ENCODE measurements at regions not wholly inside any gene's neighbourhood (a gene's known extent, or its start where the extent isn't known, plus 50 kb on each side); places are given as distances from the start of the nearest gene placed in this dataset.

DNA sequence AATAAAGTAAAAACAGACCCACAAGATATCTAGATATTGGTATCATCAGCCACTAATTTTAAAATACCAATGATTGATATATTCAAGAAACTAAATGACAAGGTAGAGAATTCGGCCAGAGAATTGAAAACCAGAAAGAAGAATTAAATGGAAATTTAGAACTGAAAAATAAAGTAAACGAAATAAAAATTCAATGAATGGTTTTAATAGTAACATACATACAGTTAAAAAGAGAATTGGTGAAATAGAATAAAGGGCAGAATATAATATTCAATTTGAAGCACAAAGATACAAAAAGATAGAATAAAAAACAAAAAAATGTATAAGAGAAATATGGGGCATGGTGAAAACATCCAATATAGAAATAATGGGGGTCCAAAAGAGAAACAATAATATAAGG lies 64.0 kb upstream of the GUCA2B start:
- Histone ChIP-seq H3K9me3 (ENCODE audit: control insufficient read depth, low read depth, low read length) (no peaks in the 10 kb centered on the region), H3K27ac (ENCODE audit: insufficient read length, low read depth, low read length) (no peak overlapping the region), H4K91ac (ENCODE audit: insufficient read length, low read depth, low read length) (no peak overlapping the region), H3K9ac (ENCODE audit: extremely low read depth, insufficient read length, low read length) (no peak overlapping the region), H3K79me1 (ENCODE audit: insufficient read depth, low read depth, low read length, poor library complexity, severe bottlenecking) (no peaks in the 10 kb centered on the region), H2BK15ac (ENCODE audit: low read depth, low read length) (no peak overlapping the region), H2BK5ac (ENCODE audit: insufficient read length, low read length) (no peak overlapping the region), H4K8ac (replicated peaks; ENCODE audit: insufficient read length, low read depth, low read length) (no peak overlapping the region), H3K27me3 (ENCODE audit: insufficient read depth, low read length) (no peaks in the 10 kb centered on the region), H3T11ph (ENCODE audit: low read length) (no peak overlapping the region), H3K56ac (ENCODE audit: insufficient read length, low read depth, low read length) (no peak overlapping the region), H3K18ac (ENCODE audit: insufficient read length, low read depth, low read length) (no peak overlapping the region), H2BK20ac (ENCODE audit: low read depth, low read length, poor library complexity, severe bottlenecking) (no peak overlapping the region), H3K79me2 (ENCODE audit: insufficient read depth, low read length) (no peaks in the 10 kb centered on the region), H2BK12ac (ENCODE audit: insufficient read length, low read depth, low read length) (no peak overlapping the region), H2AK5ac (ENCODE audit: insufficient read length, low read length) (no peak overlapping the region), H2AFZ (ENCODE audit: low read length) (no peak overlapping the region), H4K20me1 (ENCODE audit: control insufficient read depth, insufficient read depth, insufficient read length) (no peaks in the 10 kb centered on the region), H3K23ac (ENCODE audit: insufficient read length, low read depth, low read length) (no peak overlapping the region), H2BK120ac (ENCODE audit: low read depth, low read length, poor library complexity, severe bottlenecking) (no peak overlapping the region), H3K4ac (ENCODE audit: low read depth, low read length) (no peak overlapping the region), H3K4me1 (ENCODE audit: insufficient read depth, low read length) (no peaks in the 10 kb centered on the region; the same call in 1 of the 2 replicates), H3K4me2 (ENCODE audit: insufficient read depth, insufficient read length, low read length) (no peak overlapping the region), H4K5ac (ENCODE audit: insufficient read length, low read depth, low read length) (no peak overlapping the region), H3K23me2 (ENCODE audit: insufficient read length, low read depth, low read length, poor library complexity, severe bottlenecking) (no peaks in the 10 kb centered on the region), H3K14ac (ENCODE audit: insufficient read depth, low read length) (no peak overlapping the region)
- H3K27ac Mint-ChIP-seq: no peak overlapping the region
- DNase-seq: no peak
- WGBS (ENCODE audit: extremely low coverage, insufficient read length, low lambda C conversion rate): no CpG with 5 or more reads among the region's 2 CpGs
- peaks cover 0 to 7% (median 0%) of the 10 kb centered on the region in 3 experiments; a peak in 2 of 7 replicates for H3K36me3 Mint-ChIP-seq (ENCODE audit: insufficient read depth in 1 of 3, low read depth in 3 of 3)
- peaks cover 8 to 11% of the 10 kb centered on the region in 2 experiments; a peak in 4 of 5 replicates for H3K9me3 Mint-ChIP-seq
- H3K27me3 Mint-ChIP-seq (ENCODE audit: low read depth): no peaks in the 10 kb centered on the region
- H3K4me3 Mint-ChIP-seq: no peak overlapping the region
- H3K4me1 Mint-ChIP-seq: peaks cover 14 to 15% of the 10 kb centered on the region in 2 experiments
- TF ChIP-seq, protein P1, sequence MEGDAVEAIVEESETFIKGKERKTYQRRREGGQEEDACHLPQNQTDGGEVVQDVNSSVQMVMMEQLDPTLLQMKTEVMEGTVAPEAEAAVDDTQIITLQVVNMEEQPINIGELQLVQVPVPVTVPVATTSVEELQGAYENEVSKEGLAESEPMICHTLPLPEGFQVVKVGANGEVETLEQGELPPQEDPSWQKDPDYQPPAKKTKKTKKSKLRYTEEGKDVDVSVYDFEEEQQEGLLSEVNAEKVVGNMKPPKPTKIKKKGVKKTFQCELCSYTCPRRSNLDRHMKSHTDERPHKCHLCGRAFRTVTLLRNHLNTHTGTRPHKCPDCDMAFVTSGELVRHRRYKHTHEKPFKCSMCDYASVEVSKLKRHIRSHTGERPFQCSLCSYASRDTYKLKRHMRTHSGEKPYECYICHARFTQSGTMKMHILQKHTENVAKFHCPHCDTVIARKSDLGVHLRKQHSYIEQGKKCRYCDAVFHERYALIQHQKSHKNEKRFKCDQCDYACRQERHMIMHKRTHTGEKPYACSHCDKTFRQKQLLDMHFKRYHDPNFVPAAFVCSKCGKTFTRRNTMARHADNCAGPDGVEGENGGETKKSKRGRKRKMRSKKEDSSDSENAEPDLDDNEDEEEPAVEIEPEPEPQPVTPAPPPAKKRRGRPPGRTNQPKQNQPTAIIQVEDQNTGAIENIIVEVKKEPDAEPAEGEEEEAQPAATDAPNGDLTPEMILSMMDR (conservative IDR thresholded peaks at IDR 0.05): no peak

All from H9 (cell line).